Endothelial cell (in vitro differentiated cells): ENCODE measurements at regions not wholly inside any gene's neighbourhood (a gene's known extent, or its start where the extent isn't known, plus 50 kb on each side); places are given as distances from the start of the nearest gene placed in this dataset.

Experiments
- DNase-seq: peaks from one replicate; pipeline ENCODE4 v3.0.0; 2021; ENCODE audit warnings: low spot score
- H3K27ac Mint-ChIP-seq: one replicate; pipeline ENCODE4 v1.8.0; 2021; ENCODE audit warnings: mixed read lengths, inconsistent platforms; ENCODE audit not compliant: unreplicated experiment
- H3K27me3 Mint-ChIP-seq: one replicate; pipeline ENCODE4 v1.8.0; 2021; ENCODE audit warnings: mild to moderate bottlenecking, moderate library complexity, mixed read lengths, inconsistent platforms; ENCODE audit not compliant: unreplicated experiment
- H3K36me3 Mint-ChIP-seq: one replicate; pipeline ENCODE4 v1.8.0; 2021; ENCODE audit warnings: mild to moderate bottlenecking, low read depth, mixed read lengths, inconsistent platforms; ENCODE audit not compliant: unreplicated experiment
- H3K4me1 Mint-ChIP-seq: one replicate; pipeline ENCODE4 v1.8.0; 2021; ENCODE audit warnings: mild to moderate bottlenecking, mixed read lengths, inconsistent platforms; ENCODE audit not compliant: unreplicated experiment
- H3K4me3 Mint-ChIP-seq: one replicate; pipeline ENCODE4 v1.8.0; 2021; ENCODE audit warnings: mild to moderate bottlenecking, mixed read lengths, inconsistent platforms; ENCODE audit not compliant: unreplicated experiment
- H3K9me3 Mint-ChIP-seq: one replicate; pipeline ENCODE4 v1.8.0; 2021; ENCODE audit warnings: mixed read lengths, inconsistent platforms; ENCODE audit not compliant: unreplicated experiment
- CTCF ChIP-seq: fragments of 200-600 bp; sonication (generic); IDR thresholded peaks from one replicate; pipeline ENCODE4 v1.5.0; 2021; ENCODE audit warnings: antibody characterized with exemption; ENCODE audit not compliant: unreplicated experiment

GRCh38 chr2:104140361-104140760 is 713.6 kb upstream of the POU3F3 start:
- Mint-ChIP-seq H3K27me3 (peaks cover 1% of the 10 kb centered on the region), H3K4me1 (no peaks in the 10 kb centered on the region), H3K9me3 (no peaks in the 10 kb centered on the region), H3K36me3 (no peaks in the 10 kb centered on the region), H3K27ac (no peak overlapping the region), H3K4me3 (no peak overlapping the region)
- no peak for DNase-seq
- no peak for TF ChIP-seq CTCF

GRCh38 chr2:104158191-104158590 is 695.7 kb upstream of the POU3F3 start:
- Mint-ChIP-seq H3K4me3 (no peak overlapping the region), H3K4me1 (no peaks in the 10 kb centered on the region), H3K9me3 (no peaks in the 10 kb centered on the region), H3K27me3 (no peaks in the 10 kb centered on the region), H3K27ac (no peak overlapping the region), H3K36me3 (no peaks in the 10 kb centered on the region)
- no peak for TF ChIP-seq CTCF
- no peak for DNase-seq

GRCh38 chr2:104163611-104164130 is 690.2 kb upstream of the POU3F3 start:
- Mint-ChIP-seq H3K27ac (no peak overlapping the region), H3K4me1 (peaks cover 10% of the 10 kb centered on the region), H3K36me3 (no peaks in the 10 kb centered on the region), H3K27me3 (no peaks in the 10 kb centered on the region), H3K4me3 (no peak overlapping the region), H3K9me3 (no peaks in the 10 kb centered on the region)
- no peak for DNase-seq
- no peak for TF ChIP-seq CTCF

GRCh38 chr2:104164721-104165252 is 689.1 kb upstream of the POU3F3 start:
- Mint-ChIP-seq H3K27me3 (no peaks in the 10 kb centered on the region), H3K27ac (no peak overlapping the region), H3K4me3 (no peak overlapping the region), H3K36me3 (no peaks in the 10 kb centered on the region), H3K4me1 (peaks cover 10% of the 10 kb centered on the region), H3K9me3 (no peaks in the 10 kb centered on the region)
- no peak for TF ChIP-seq CTCF
- DNase-seq, result no peak

- no peak for DNase-seq
- Mint-ChIP-seq H3K27me3 (no peaks in the 10 kb centered on the region), H3K4me1 (no peaks in the 10 kb centered on the region), H3K36me3 (no peaks in the 10 kb centered on the region), H3K4me3 (no peak overlapping the region), H3K9me3 (no peaks in the 10 kb centered on the region), H3K27ac (no peak overlapping the region)
- no peak for TF ChIP-seq CTCF
Measured at GRCh38 chr2:104177179-104177578, 676.7 kb upstream of the POU3F3 start.
